WTC11 (cell line): ENCODE measurements at regions not wholly inside any gene's neighbourhood (a gene's known extent, or its start where the extent isn't known, plus 50 kb on each side); places are given as distances from the start of the nearest gene placed in this dataset.

Source experiments
- ESRRA ChIP-seq: sonication (generic); formaldehyde crosslinking; IDR thresholded peaks from 2 replicates; pipeline ENCODE4 v1.8.1; 2022; ENCODE audit warnings: mild to moderate bottlenecking, missing genetic modification reagents, borderline replicate concordance
- GABPB1 ChIP-seq: sonication (generic); formaldehyde crosslinking; IDR thresholded peaks from 2 replicates; pipeline ENCODE4 v1.8.1; 2023; ENCODE audit warnings: mild to moderate bottlenecking, missing genetic modification reagents
- RELA ChIP-seq: sonication (generic); formaldehyde crosslinking; IDR thresholded peaks from 2 replicates; pipeline ENCODE4 v1.8.1; 2022; ENCODE audit warnings: missing genetic modification reagents, mild to moderate bottlenecking, borderline replicate concordance
- SMAD4 ChIP-seq: sonication (generic); formaldehyde crosslinking; IDR thresholded peaks from 2 replicates; pipeline ENCODE4 v1.8.0; 2022; ENCODE audit warnings: mild to moderate bottlenecking, missing genetic modification reagents
- TEAD4 ChIP-seq: sonication (generic); formaldehyde crosslinking; IDR thresholded peaks from 2 replicates; pipeline ENCODE4 v1.8.0; 2022; ENCODE audit warnings: mild to moderate bottlenecking, missing genetic modification reagents
- ZBTB21 ChIP-seq: sonication (generic); formaldehyde crosslinking; IDR thresholded peaks from 2 replicates; pipeline ENCODE4 v1.8.1; 2023; ENCODE audit warnings: mild to moderate bottlenecking, missing genetic modification reagents, borderline replicate concordance
- TF ChIP-seq, protein P1 (sequence below): fragments of 200-600 bp; IDR thresholded peaks from 2 replicates; pipeline ENCODE4 v1.8.0; 2022; ENCODE audit warnings: antibody characterized with exemption
- TF ChIP-seq, protein P2 (sequence below): sonication (generic); formaldehyde crosslinking; IDR thresholded peaks from 2 replicates; pipeline ENCODE4 v1.8.1; 2023; ENCODE audit warnings: mild to moderate bottlenecking, missing genetic modification reagents, moderate library complexity
- TF ChIP-seq, protein P3 (sequence below): sonication (generic); formaldehyde crosslinking; IDR thresholded peaks from 2 replicates; pipeline ENCODE4 v1.8.0; 2022; ENCODE audit warnings: mild to moderate bottlenecking, missing genetic modification reagents

DNA sequence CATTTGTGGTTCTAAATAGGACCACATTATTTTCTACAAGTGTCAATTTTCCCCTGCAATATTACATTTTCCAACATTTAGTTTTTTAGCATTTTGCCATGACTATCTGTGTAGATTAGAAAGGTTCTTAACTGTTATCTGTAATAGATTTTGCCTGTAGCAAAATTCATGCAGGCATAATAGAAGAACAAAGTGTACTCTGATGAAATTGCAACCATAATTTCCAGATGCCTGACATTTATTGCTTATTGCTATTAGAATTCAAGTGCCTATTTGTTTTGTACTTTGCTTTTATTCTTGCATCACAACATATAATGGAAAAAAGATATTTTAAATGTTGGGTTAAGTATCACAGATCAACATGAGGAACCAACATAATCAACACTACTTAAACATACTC, 337.7 kb downstream of the TOX3 start:
- TF ChIP-seq, protein P1, sequence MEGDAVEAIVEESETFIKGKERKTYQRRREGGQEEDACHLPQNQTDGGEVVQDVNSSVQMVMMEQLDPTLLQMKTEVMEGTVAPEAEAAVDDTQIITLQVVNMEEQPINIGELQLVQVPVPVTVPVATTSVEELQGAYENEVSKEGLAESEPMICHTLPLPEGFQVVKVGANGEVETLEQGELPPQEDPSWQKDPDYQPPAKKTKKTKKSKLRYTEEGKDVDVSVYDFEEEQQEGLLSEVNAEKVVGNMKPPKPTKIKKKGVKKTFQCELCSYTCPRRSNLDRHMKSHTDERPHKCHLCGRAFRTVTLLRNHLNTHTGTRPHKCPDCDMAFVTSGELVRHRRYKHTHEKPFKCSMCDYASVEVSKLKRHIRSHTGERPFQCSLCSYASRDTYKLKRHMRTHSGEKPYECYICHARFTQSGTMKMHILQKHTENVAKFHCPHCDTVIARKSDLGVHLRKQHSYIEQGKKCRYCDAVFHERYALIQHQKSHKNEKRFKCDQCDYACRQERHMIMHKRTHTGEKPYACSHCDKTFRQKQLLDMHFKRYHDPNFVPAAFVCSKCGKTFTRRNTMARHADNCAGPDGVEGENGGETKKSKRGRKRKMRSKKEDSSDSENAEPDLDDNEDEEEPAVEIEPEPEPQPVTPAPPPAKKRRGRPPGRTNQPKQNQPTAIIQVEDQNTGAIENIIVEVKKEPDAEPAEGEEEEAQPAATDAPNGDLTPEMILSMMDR: no peak
- no peak for TF ChIP-seq SMAD4
- no peak for TF ChIP-seq ZBTB21 (CRISPR knock-in tag)
- TF ChIP-seq GABPB1 (CRISPR knock-in tag): no peak
- TF ChIP-seq TEAD4 (CRISPR knock-in tag): no peak
- no peak for TF ChIP-seq RELA (CRISPR knock-in tag)
- TF ChIP-seq, protein P2, sequence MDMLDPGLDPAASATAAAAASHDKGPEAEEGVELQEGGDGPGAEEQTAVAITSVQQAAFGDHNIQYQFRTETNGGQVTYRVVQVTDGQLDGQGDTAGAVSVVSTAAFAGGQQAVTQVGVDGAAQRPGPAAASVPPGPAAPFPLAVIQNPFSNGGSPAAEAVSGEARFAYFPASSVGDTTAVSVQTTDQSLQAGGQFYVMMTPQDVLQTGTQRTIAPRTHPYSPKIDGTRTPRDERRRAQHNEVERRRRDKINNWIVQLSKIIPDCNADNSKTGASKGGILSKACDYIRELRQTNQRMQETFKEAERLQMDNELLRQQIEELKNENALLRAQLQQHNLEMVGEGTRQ: no peak
- no peak for TF ChIP-seq ESRRA (CRISPR knock-in tag)
- TF ChIP-seq, protein P3, sequence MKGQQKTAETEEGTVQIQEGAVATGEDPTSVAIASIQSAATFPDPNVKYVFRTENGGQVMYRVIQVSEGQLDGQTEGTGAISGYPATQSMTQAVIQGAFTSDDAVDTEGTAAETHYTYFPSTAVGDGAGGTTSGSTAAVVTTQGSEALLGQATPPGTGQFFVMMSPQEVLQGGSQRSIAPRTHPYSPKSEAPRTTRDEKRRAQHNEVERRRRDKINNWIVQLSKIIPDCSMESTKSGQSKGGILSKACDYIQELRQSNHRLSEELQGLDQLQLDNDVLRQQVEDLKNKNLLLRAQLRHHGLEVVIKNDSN (CRISPR knock-in tag): no peak
